HPDE6-E6E7 (cell line): ENCODE measurements at regions not wholly inside any gene's neighbourhood (a gene's known extent, or its start where the extent isn't known, plus 50 kb on each side); places are given as distances from the start of the nearest gene placed in this dataset.
"Not testable (repeated sequence)": the region's sequence is repeated elsewhere in the genome, so short reads cannot be mapped to it uniquely, and the experiment has no call there.

Experiments
- DNase-seq: peaks from one replicate; pipeline ENCODE4 v3.0.0; 2011; ENCODE audit warnings: missing footprints; ENCODE audit errors: extremely low spot score

- no peak for DNase-seq
Measured at GRCh38 chr9:106753155-106753671, 109.8 kb upstream of the ZNF462 start.

- DNase-seq = no peak
Measured at GRCh38 chr9:106755736-106756135, 107.2 kb upstream of the ZNF462 start.

DNA sequence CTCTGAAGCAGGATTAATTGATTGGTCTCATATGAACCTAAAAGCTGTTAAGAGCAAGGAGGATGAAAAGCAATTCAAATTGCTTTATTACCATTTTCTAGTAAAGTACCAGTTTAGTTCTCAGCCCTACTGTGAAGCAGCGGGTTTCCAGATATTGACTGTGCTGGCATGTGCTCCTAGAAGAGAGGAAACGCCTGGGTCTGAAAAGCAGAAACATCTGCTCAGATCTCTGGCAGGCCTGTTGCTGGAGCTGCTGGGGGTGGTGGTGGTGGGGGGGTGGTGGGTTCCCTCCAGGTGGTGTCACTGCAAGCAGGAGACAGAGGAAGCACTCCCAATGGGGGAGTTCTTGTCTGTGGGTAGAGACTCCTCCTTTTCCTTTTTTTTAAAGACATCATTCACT is 105.5 kb upstream of the ZNF462 start:
- no peak for DNase-seq

GRCh38 chr9:106758911-106759310 is 104.1 kb upstream of the ZNF462 start:
- no peak for DNase-seq

- DNase-seq = no peak
Measured at GRCh38 chr9:106761493-106761892, 101.5 kb upstream of the ZNF462 start.

DNA sequence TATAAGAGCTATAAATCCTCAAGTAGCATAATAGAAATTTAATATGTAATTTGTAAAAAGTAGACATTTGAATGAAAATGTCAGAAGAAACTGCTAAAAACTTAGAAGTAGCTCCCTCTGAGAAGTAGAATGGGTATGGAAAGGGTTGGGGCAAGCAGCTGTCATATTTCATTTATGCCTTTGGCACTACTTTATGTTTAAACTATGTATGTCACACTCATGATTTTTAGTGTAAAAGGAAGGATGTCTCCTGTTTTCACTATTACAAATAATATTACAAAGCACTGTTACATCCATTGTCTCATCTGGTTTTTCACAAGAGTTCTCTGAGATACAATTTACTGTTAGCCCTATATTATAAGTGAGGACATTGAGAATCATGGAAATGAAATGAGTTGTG is 96.3 kb upstream of the ZNF462 start:
- DNase-seq = no peak

- DNase-seq = no peak
Measured at GRCh38 chr9:106769331-106769730, 93.6 kb upstream of the ZNF462 start.

GRCh38 chr9:106771608-106772007 is 91.4 kb upstream of the ZNF462 start:
- DNase-seq = no peak

DNA sequence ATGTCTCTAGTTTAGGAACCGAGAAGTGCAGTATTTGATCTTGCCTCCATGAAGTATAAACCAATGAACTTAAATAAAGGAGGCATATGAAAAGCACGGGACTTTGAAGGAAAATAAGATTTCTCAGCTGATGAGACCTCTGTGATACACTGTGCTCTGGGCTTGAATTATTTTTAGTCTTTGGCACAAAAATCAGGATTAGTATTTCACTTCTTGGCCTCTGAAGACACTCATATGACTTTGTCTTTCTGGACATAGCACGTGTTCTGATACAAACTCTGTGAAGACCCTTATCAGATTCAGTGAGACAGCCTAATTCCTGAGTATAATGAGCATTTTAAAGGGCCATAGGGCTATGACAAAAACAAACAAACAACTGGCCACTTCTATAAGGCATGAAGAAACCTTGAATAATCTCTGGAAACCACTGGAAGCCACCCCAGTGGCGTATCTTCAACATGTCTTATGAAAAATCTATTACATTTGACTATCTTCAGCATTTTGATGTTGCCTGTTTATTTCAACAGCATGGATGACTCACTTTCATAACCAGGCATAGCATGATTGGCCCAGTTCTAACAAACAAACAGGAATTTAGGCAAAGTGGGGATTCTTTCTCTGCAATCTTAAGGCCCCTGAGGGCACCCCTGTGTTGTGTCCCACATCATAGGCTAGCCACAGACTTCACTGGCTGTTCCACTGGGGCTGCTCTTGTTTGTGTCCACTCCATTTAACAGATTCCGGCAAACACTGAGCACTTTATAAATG is 90.3 kb upstream of the ZNF462 start:
- peak; percentile 13 for DNase-seq

DNA sequence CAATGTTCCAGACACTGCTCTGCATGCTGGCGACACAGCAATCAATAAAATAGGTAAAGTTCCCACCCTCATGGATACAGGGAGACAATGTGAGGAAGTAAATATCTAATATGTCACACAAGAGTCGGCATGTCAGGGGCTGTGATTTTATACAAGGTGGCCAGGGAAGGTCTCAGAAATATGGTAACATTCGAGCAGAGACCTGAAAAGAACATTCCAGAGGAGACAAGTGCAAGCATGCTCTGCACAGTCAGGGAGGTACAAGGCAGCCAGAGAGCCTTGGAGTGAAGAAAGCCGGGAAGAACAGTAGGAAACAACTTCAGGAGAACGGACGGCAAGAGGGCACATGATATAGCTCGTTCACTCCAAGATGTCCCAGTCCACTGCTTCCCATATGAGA is 89.2 kb upstream of the ZNF462 start:
- DNase-seq = no peak

GRCh38 chr9:106775960-106776359 is 87.0 kb upstream of the ZNF462 start:
- DNase-seq = peak; percentile 16

DNA sequence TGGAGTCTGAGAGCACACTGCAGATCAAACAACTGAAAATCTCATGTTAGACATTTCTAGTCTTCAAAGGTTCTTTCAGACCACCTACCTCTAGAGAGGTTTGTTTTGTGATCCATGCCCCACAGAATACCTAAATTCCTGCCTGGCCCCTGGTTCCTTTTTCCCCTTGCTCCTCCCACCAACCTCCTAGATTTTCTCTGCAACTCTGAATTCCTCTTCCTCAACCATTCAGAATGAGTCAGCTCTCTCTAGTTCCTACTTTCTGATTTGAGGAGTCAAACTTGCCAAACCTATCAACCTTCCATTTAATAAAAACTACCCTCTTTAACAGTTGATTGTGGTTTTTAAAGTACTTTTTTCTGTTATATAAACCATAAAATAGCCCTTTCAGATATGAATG is 83.2 kb upstream of the ZNF462 start:
- DNase-seq = no peak

GRCh38 chr9:106783121-106783520 is 79.8 kb upstream of the ZNF462 start:
- no peak for DNase-seq

DNA sequence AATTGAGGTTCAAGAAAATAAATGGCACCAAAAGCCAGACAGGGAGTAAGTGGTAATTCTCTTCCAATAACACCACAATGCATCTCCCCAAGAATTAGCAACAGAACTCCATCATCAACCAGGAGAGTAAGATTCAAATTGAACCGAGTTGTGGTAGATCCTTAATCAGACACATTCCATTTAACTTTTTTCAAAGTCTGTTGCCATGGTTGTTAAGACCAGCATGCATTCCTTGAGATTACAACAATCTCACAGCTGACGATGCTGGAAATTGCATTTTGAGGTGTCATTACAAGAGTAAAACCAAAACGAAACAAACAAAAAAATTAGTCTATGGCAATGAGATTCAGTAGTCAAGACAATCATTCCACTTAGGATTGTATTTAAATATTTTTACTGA is 78.9 kb upstream of the ZNF462 start:
- no peak for DNase-seq

DNA sequence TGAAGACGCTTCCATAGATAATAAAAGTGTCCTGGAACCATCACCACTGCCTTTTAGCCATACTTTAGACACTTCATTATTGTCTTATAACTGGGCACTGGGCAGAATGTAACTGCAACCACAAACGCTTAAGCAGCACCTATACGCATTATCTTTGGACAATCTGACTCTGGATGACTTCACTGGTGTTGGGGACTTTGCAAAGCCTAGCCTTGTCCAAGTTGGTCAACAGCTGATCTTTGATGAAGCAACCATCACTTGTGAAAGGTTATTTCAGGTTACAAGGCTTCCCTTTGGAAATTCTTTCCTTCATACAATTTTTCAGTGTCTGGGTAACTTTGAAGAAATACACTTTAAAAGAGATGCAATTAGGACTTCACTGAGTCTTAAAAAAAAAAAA is 77.8 kb upstream of the ZNF462 start:
- DNase-seq = no peak

DNA sequence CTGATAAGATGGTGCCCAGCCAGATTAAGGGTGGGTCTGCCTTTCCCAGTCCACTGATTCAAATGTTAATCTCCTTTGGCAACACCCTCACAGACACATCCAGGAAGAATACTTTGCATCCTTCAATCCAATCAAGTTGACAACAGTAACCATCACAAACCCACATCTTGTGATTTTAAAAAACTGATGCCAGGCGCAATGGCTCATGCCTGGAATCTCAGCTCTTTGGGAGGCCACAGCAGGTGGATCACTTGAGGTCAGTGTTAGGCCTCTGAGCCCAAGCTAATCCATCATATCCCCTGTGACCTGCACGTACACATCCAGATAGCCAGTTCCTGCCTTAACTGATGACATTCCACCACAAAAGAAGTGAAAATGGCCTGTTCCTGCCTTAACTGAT is 74.9 kb upstream of the ZNF462 start:
- not testable (repeated sequence) for DNase-seq

DNA sequence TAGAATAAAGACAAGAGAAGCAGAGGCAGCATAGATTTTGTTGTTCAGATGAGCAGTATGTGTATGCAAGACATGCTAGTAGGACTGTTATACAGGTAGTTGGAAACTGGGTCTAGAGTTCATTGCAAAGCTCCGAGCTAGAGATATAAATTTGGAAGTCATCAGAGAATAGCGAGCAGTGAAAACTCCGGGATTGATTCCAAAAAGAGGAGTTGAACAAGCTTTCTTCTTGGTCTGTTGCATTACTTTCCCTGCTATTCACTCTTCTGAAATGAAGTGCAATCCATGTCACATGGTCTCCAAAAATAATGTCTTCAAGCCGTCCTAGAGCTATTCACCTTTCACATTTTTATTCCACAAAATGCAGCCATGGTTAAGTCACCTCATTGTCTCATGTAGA is 67.9 kb upstream of the ZNF462 start:
- no peak for DNase-seq

GRCh38 chr9:106796771-106797170 is 66.2 kb upstream of the ZNF462 start:
- no peak for DNase-seq

GRCh38 chr9:106797299-106797698 is 65.7 kb upstream of the ZNF462 start:
- DNase-seq = no peak

- no peak for DNase-seq
Measured at GRCh38 chr9:106798016-106798799, 64.8 kb upstream of the ZNF462 start.

DNA sequence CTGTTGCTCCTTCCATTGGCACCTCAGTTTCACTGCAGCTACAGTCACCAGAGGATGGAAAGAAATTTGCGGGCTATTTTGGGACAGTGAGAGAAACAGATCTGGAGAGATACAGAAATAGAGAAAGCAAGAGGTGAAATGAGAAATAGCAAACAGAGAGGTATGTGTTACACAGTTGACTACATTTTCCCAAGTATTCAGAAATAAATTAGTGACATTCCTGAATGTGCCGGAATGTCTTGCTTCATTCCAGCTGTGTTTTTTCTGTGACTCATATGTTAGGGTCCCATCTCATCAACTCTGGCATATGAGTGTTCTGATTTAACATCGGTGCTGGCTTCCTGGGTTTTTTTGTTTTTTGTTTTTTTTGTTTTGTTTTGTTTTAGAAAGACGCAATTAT is 63.8 kb upstream of the ZNF462 start:
- no peak for DNase-seq

DNA sequence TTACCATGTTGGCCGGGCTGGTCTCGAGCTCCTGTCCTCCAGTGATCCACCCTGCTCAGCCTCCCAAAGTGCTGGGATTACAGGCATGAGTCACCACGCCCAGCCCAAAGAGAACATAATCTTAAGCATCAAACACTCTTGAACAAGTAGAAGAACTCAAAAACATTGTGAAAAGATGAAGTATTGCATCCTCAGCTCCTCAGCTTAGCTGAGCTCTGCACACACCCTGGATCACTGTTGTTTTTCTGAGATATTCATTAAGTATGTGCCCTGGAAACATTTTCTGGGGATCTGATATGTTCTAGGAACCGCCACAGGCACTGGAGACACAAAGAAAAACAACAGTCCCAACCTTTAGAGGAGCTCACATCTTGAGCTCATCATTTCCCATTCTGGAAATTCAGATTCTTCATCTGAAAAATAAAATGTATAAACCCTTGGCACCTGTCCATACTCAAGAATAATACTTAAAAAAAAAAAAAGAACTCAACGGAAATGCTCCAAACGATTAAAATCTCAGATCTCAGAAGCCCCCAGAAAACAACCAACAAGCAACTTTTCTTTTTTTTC is 62.2 kb upstream of the ZNF462 start:
- no peak for DNase-seq

DNA sequence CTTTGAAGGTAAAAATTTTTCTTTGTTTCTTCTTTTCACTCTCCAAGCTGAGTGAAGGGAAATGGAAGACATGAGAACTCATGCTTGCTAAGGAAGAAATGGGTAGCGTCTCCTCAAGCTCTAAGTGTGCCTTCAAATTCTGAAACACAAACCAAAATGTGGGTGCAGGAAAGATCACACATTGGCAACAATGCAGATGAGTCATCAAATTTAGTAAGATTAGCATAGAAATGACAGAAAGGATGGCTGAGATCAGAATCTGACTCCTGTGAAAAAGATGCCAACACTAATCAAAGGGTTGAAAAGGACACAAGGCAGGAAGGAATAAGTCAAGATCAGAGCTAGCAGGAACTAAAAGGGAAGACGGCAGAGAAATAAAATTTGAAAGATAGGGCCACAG is 61.1 kb upstream of the ZNF462 start:
- DNase-seq = no peak
